Tongue (tissue), 1 donor: ENCODE measurements at regions not wholly inside any gene's neighbourhood (a gene's known extent, or its start where the extent isn't known, plus 50 kb on each side); places are given as distances from the start of the nearest gene placed in this dataset.
"Not testable (repeated sequence)": the region's sequence is repeated elsewhere in the genome, so short reads cannot be mapped to it uniquely, and the experiment has no call there.

Source experiments
- DNase-seq: peaks from one replicate; pipeline ENCODE4 v3.0.0-alpha.2; 2015

- DNase-seq, result no peak
These were observed 540.0 kb upstream of the CNTNAP5 start for GRCh38 chr2:123485056-123485455.

DNA sequence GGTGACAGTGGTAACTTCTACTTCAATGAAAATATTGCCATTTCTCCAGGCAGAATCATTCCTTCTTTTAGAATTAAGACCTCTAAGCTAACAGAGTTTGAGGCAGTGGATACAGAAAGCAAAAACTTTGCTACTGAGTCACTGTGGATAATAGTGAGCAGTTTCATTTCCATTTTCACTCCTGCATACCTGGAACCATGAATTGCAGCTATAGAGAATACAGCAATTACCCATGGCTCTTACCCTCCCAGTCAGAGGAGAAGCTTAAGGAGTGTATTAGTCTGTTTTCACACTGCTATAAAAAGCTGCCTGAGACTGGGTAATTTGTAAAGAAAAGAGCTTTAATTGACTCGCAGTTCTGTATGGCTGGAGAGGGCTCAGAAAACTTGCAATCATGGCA lies 531.4 kb upstream of the CNTNAP5 start:
- no peak for DNase-seq

DNA sequence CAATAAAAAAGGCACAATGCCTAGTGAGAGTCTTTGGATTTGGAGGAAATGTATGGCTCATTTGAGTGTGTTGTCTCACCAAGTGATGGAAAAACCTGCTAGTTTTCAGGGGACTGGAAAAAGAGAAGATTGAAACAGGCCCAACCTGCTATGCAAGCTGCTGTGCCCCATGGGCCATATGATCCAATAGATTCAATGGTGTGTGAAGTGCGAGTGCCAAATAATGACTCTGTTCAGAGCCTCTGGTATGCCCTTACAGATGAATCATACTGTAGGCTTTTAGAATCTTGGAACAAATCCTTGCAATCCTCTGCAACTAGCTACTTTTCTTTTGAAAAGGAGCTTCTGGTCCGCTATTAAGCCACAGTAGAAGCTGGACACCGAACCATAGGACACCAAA lies 529.8 kb upstream of the CNTNAP5 start:
- no peak for DNase-seq

DNA sequence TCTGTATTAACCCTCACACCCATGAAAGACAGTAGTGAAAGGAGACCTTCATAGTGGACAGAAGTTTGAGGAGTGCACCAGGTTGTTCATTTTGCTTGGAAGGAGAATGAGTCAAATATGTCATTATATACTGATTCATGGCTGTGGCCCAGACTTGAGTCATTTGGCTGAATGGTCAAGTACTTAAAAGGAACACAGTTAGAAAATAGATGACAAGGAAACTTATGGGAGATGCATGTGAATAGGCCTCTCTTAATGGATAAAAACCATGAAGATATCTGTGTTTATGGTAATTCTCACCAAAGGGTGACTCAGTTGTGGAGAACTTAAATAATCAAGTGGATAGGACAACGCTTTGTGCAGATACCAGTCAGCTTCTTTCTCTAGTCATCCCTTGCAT lies 524.7 kb upstream of the CNTNAP5 start:
- DNase-seq, result no peak

- no peak for DNase-seq
These were observed 524.1 kb upstream of the CNTNAP5 start for GRCh38 chr2:123500988-123501387.

DNA sequence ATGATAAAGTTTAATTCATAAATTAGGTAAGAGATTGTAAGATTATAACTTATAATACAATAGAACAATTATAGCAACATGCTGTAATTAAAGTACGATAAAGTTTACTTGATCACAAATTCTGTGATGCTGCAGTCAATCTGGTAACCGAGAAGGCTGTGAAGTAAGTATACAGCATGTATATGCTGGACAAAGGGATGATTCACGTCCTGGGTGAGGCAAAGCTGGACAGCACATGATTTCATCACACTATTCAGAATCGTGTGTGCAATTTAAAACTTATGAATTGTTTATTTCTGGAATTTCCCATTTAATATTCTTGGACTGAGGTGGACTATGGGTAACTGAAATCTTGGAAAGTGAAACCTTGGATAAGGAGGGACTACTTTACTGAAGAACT lies 522.2 kb upstream of the CNTNAP5 start:
- no peak for DNase-seq

DNA sequence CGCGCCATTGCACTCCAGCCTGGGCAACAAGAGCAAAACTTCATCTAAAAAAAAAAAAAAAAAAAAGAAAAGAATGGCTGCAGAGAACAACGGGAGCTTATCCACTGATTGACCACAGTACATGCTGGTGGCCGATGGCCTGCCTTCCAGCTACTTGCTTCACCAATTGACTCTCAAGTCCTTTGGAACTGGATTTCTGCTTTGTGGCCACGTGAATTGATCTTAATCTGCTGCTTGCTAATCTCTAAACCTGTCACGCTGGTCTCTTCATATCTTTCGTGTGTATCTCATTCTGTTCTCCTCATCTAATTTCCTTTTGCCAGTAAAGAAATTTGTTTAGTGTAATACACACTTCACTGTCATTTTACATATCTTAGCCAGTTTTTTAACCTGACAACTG lies 512.5 kb upstream of the CNTNAP5 start:
- DNase-seq, result no peak

DNA sequence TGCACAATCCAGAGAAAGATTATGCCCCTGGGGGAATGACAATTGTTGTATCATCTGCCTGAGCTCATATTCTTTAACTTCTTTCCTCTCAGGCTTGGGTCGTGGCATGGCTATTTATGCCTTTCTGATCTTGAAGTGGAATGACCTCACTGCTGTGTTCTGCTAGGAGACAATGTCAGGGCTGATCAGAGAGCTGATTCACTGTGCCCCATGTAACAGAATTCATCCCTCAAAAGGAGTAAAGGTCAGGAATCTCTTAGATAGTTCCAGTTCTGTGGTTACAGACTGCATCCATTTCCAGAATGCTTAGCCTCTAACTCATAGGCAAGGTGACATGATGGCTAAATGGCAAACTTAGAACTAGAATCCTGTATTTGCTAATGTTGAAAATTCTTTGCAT lies 511.7 kb upstream of the CNTNAP5 start:
- DNase-seq, result no peak

DNA sequence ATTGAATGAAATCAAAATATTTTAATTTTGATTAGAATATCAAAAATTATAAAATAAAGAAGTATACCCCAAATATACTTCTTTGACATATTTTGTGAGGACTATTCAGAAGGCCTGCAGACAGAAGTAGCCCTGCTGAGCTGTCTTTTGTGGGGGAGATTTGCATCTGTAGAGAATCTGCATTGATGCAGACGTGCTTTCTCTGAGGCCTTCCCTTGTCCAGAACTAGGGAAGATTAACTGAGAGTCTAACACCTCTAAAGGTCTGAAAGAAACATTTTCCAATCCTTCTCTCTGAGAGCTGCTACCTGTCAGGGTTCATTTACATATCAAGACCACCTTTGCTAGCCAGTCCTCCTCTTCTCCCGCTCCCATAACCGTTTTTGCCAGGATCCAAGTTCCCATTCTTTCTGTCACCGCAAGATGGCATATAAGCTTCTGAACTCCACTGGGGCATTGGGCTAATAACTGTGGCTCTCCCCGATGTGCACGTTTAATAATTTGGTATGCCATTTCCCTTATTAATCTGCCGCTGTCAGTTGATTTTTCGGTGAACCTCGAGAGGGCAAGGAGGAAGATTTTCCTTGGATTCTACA lies 510.4 kb upstream of the CNTNAP5 start:
- no peak for DNase-seq

DNA sequence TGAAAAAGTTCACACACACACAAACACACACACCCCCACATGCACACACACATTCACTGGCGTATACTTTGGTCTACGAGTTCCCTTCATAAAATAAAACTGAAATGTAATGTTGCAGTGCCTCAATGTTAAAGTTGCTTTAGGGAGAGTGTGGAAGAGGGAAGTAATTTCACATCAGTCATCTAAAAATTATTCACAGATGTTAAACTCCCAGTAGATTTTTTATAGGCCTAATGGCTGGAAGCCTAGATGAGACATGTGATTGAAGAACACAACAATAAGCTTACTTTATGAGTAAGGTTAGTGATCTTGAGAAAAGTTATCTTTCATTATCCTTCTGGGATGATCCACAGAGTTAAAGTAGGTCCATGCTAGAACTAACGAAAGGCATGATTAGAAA lies 506.7 kb upstream of the CNTNAP5 start:
- peak; percentile 65 for DNase-seq

- peak; percentile 26 for DNase-seq
These were observed 503.2 kb upstream of the CNTNAP5 start for GRCh38 chr2:123521854-123522253.

DNA sequence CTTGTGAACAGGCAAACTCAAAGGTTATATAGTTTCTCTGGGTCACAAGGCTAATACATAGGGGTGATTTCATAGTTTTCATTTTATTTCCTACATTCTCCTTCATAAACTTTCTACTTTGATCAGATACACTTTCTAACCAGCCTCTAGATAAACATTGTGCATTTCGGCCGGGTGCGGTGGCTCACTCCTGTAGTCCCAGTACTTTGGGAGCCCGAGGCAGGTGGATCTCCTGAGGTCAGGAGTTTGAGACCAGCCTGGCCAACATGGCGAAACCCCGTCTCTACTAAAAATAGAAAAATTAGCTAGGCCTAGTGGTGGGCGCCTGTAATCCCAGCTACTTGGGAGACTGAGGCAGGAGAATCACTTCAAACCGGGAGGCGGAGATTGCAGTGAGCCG lies 502.6 kb upstream of the CNTNAP5 start:
- not testable (repeated sequence) for DNase-seq

DNA sequence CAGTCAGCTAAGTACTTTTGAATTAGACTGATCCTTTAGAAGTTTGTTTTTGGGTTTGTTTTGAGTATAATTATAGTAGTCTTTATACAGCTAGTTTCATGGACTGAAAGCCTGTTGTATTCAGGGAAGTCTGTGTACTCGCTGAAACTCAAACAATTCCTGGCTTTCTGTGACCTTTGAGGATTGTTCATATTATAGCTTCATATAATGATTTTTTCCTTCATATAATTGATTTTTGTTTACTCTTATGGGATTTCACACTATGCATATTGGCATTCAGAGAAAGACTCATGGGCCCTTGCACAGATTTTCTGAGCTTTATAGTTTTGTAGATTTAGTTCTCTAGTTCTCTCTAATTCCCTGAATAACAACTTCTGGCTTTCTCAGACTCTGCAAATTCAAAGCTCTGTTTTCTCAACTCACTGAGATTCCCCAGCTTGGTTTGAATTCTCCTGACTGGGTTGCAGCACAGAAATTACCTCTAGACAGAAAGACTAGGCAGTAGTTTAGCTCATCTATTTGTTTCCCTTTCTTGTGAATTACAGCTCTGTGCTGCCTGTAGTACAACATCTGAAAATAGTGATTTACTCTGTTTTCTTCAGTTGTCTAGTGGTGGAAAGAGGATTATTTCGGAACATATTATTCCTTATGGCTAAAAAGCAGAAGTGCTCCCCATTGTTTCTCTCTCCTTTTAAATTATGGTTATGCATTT lies 495.9 kb upstream of the CNTNAP5 start:
- peak; percentile 32 for DNase-seq

GRCh38 chr2:123530004-123530403 lies 495.1 kb upstream of the CNTNAP5 start:
- no peak for DNase-seq

DNA sequence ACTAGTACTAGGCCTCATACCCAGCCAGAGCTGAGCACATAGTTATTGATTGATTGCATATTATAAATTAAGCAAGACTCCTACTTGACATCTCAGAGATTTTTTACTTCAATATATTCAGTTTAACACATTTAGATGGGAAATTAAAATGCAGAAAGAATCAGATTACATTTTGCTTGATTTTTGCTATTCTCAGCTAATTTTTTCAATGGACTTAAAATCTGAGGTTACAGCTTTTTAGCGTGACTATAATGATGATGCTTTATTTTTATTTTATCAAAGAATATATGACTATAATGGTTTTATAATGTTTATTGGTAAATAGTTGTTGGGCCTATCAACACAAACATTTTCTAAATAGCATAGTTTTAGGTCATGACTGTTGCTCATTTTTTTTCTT lies 493.0 kb upstream of the CNTNAP5 start:
- no peak for DNase-seq

- no peak for DNase-seq
These were observed 492.1 kb upstream of the CNTNAP5 start for GRCh38 chr2:123532994-123533393.

GRCh38 chr2:123540291-123540690 lies 484.8 kb upstream of the CNTNAP5 start:
- DNase-seq, result no peak

DNA sequence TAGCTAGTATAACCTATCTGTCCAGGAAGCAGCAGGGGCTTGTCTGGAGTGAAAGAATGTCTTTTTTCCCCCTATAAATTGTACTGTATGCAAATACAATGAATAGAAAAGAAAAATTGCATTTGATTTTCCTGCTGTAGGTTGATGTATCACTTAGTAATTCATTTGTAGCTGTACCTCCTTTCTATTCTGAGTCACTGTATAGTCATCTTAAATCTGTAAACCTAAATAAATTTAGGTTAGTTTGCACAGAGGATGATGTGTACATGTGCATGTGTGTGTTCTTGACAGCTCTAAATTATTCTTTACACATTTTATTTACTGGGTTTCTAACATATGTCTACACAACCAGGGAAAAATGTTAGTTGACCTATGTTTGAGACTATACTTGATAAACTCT lies 478.7 kb upstream of the CNTNAP5 start:
- DNase-seq, result no peak

- no peak for DNase-seq
These were observed 461.6 kb upstream of the CNTNAP5 start for GRCh38 chr2:123563515-123563914.

DNA sequence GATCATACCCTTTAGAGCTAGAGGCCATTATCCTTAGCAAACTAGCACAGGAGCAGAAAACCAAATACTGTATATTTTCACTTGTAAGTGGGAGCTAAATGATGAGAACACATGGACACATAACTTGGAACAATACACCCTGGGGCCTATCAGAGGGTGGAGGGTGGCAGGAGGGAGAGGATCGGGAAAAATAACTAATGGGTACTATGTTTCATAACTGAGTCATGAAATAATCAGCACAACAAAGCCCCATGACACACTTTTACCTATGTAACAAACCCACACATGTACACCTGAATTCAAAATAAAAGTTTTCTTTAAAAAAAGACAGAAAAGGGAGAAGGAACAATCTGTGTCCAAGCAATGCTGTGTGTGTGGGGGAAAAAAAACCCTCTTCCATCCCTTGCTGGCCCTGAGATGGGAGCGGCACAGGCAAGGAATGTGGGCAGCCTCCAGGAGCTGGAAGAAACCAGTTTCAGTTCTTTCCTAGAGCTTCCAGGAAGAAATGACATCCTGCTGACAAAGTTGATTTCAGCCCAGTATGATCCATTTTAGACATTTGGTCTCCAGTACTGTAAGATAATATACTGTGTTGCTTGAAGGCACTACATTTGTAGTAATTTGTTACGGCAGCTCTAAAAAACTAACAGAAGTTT lies 458.7 kb upstream of the CNTNAP5 start:
- no peak for DNase-seq

GRCh38 chr2:123578016-123578415 lies 447.1 kb upstream of the CNTNAP5 start:
- no peak for DNase-seq

GRCh38 chr2:123596621-123597020 lies 428.5 kb upstream of the CNTNAP5 start:
- DNase-seq, result no peak

DNA sequence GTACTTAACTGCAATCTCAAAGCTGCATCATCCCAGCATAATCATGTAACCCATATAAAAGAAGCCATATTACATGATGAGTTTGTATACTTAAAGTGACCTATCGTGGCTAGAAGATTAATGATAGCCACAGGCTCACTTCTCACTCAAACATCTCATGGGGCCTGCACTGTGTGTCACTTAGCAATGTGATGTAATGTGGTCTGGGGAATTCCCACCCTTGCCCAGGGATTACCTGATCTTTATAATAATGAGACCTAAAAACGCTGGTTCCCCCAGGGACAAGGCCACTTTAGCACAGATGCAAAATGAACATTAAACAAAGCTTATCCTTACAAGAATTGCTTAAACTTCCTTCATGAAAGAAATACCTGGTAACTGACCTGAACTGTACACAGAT lies 427.1 kb upstream of the CNTNAP5 start:
- DNase-seq, result no peak

DNA sequence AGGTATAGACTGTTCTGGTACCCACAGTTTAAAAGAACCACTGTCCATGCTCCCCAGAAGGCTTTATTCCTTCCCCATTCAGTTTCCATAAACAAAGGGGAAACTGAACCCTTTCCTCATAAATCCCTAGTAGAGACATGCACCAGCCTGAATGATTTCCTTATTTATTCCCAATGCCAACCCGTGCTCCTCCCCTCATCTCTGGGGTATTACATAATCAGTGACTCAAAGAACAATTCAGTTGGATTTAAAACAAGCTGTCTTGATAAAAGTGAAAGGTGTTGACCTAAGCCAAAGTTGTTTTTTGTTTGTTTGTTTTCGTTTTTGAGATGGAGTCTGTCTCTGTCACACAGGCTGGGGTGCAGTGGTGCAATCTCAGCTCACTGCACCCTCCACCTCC lies 418.5 kb upstream of the CNTNAP5 start:
- no peak for DNase-seq
